GM18502 (cell line): ENCODE measurements at regions not wholly inside any gene's neighbourhood (a gene's known extent, or its start where the extent isn't known, plus 50 kb on each side); places are given as distances from the start of the nearest gene placed in this dataset.
A peak's percentile ranks its signal among the peaks of the same experiment; 100 is the strongest.
"Not testable (repeated sequence)": the region's sequence is repeated elsewhere in the genome, so short reads cannot be mapped to it uniquely, and the experiment has no call there.

ENCODE experiments used
- ATAC-seq: cut with Tn5 transposase; IDR thresholded peaks from one replicate; pipeline ENCODE4 v1.9.1; 2021; ENCODE audit warnings: mild to moderate bottlenecking; ENCODE audit not compliant: unreplicated experiment, poor library complexity

GRCh38 chr4:122973465-122973864 lies 51.1 kb upstream of the NUDT6 start:
- ATAC-seq: no peak

DNA sequence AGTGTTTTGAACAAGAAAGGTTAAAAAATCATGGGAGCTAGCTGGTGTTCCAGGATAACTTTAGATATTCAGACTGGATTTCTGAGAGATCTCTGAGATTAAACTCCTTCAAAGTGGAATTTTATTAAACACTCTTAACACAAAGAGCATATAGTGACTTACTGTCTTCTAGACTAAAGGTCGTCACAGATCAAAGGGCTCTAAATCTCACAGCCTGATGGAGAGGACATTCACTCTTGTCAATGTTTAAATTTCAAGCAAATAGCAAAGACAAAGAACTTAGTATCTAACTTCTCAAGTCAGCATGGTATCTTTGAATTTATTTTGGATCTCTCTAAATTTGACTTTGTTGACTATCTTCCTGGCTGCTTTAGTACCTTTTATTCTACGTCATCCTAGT lies 53.7 kb upstream of the NUDT6 start:
- no peak for ATAC-seq

GRCh38 chr4:122977103-122977502 lies 54.7 kb upstream of the NUDT6 start:
- ATAC-seq: no peak

DNA sequence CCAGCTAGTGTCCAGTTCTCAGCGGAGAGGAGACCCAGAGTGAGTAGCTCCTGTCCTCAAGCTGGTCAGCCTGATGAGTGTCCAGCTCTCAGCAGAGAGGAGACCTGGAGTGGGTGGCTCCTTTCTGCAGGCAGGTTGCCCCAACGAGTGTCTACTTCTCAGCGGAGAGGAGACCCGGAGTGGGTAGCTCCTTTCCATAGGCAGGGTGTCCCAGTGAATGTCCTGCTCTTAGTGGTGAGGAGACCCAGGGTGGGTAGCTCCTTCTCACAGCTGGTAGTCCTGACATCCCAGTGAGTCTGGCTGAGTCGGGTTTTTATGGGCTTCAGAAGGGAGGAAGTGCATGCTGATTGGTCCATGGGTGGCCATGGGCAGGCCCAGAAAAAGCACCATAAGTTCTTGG lies 55.7 kb upstream of the NUDT6 start:
- ATAC-seq: no peak

DNA sequence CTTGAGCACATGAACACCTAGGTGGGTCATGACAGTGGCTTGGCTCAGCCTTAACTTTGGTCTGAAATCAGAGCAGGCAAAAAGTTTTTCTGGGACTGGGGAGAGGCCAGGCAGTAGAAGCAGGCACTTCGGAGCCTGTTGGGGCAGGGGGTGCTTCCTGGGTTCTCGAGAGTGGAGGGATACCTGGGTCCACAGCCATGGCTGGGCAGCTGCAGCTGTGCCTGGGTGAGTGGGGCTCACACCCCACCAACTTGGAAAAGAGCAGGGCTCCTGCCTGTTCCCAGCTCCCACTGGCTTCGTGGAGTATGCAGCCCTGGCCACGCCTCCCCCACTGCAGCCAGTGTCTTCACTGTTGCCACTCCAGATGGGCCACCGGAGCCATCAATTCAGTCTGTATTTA lies 56.4 kb upstream of the NUDT6 start:
- ATAC-seq: no peak

- ATAC-seq: no peak
These were observed 58.5 kb upstream of the NUDT6 start for GRCh38 chr4:122980860-122981259.

DNA sequence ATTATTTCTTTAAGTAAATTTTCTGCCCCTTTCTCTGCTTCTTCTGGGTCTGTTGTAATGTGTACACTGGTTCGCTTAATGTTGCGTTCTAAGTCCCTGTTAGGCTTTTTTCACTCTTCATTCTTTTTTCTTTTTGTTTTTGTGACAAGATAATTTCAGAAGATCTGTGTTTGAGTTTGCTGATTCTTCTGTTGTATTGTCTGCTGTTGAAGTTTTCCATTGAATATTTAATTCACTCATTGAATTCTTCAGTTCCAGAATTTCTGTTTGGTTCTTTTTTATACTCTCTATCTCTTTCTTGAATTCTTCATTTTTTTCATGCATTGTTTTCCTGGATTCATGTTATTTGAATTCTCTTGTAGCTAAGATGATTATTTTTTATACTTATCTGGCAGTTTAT lies 66.3 kb upstream of the NUDT6 start:
- no peak for ATAC-seq

GRCh38 chr4:122990891-122991290 lies 68.5 kb upstream of the NUDT6 start:
- ATAC-seq: no peak

DNA sequence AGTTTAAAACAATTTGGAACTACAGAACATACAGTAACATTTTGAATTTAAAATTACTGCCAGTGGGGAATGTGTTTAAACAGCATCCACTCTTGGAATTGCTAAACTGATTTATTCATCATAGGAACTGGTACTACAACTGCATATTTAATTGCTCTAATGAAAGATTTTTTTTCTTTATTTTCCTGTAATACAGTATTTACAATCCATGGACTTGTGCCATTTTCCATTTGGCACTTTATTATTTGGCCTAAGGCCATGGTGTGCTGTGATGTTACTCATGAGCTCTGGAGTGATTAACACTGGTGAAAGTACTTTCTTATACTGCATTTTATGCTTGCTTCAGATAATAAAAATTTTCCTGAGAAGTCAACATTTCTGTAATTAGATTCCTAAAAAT lies 69.7 kb upstream of the NUDT6 start:
- no peak for ATAC-seq

GRCh38 chr4:122992641-122993040 lies 70.2 kb upstream of the NUDT6 start:
- ATAC-seq: no peak

GRCh38 chr4:122996350-122996749 lies 74.0 kb upstream of the NUDT6 start:
- no peak for ATAC-seq

DNA sequence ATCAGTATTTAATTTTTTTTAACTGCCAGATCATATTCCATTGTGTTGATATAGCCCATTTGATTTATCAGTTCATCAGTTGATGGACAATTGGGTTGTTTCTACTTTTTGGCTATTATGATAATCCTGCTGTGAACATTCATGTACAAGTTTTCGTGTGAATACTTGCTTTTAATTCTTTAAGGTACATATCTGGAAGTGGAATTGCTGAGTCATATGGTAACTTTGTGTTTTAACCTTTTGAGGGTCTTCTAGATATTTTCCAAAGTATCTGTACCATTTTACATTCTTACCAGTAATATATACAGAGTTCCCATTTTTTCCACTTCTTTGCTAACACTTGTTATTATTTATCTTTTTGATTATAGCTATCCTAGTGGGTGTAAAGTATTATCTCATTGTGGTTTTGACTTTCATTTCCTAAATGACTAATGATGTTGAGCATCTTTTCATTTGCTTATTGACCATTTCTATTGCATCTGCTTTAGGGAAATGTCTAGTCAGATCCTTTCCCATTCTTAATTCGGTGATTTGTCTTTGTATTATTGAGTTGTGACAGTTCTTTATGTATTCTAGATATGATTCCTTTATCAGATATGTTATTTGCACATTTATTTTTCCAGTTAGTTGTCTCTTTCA lies 75.2 kb upstream of the NUDT6 start:
- ATAC-seq: peak; percentile 84

GRCh38 chr4:123004079-123004478 lies 81.7 kb upstream of the NUDT6 start:
- not testable (repeated sequence) for ATAC-seq

GRCh38 chr4:123005126-123005525 lies 82.7 kb upstream of the NUDT6 start:
- ATAC-seq: not testable (repeated sequence)

- ATAC-seq: no peak
These were observed 85.3 kb upstream of the NUDT6 start for GRCh38 chr4:123007679-123008078.

GRCh38 chr4:123012416-123012815 lies 90.0 kb upstream of the NUDT6 start:
- ATAC-seq: not testable (repeated sequence)

- no peak for ATAC-seq
These were observed 91.6 kb upstream of the NUDT6 start for GRCh38 chr4:123014038-123014437.

GRCh38 chr4:123017078-123017477 lies 94.7 kb upstream of the NUDT6 start:
- ATAC-seq: no peak

DNA sequence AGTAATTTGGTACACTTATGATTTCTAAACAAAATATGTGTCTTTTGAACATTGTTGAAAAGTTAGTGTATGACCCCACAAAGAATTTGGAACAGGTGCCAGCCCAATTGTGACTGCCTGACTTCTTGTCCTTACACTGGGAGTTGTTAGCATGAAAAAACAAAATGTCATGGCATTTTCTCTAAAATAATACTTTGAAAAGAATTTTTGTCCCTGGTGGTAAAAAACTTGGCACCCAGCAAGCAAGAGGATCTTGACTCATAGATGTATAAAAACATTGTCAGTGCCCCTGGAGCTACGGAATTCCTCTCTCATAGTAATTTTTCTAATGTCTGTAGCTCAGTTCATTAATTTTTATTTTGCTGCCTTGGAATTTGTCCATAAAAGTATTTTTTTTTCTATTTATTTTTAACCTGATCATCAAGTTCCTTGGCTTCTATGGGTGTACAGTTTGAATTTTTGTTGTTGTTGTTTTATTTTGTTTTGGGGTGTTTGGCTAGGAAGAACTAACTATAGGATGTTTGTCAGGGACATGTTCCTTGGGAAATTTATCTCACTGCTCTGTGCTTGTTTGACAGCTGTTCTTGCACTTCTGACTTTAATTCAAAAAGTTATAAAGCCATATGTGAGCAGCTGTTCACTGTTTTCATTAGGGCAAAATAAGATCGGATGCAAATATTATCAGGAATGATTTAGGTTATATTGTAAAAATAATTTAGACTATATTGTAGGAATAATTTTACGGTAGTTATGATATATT lies 95.4 kb upstream of the NUDT6 start:
- no peak for ATAC-seq

DNA sequence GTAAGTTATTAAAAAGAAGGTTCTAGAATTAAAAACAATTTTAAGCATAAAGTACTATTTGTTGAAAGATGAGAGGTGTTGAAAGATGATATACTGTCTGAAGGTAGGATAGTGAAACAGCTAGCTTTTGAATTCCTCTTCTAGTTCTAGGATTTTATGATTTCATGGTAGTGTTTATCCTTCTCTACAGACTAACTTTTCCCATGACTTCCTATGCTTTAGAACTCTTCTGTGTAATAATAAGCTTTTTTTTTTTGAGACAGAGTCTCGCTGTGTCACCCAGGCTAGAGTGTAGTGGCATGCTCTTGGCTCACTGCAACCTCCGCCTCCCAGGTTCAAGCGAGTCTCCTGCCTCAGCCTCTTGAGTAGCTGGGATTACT lies 96.0 kb upstream of the NUDT6 start:
- ATAC-seq: no peak

DNA sequence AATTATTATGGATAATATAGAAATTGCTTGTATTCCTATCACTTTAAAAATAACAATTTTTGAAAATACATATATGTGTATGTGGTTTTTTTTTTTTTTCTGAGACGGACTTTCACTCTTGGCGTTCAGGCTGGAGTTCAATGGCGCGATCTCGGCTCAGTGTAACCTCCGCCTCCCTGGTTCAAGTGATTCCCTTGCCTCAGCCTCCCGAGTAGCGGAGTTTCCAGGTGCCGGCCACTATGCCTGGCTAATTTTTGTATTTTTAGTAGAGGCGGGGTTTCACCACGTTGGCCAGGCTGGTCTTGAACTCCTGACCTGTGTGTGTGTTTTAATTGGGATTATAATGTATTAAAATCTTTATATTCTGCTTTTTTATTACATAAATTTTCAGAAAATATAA lies 97.9 kb upstream of the NUDT6 start:
- ATAC-seq: no peak

DNA sequence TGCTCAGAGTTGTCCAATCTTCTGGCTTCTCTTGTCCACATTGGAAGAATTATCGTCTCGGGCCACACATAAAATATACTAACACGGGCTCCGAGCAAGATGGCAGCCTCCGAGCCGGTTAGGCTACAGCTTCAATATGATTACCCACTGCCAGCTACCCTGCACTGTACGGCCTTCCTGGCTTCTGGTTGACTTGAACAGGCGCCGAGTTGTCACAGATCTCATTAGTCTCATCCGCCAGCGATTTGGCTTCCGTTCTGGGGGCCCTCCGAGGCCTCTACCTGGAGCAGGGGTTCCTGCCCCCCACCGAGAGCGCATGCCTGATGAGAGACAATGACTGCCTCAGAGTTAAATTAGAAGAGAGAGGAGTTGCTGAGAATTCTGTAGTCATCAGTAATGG lies 101.2 kb upstream of the NUDT6 start:
- no peak for ATAC-seq
